ENCODE measurements at regions not wholly inside any gene's neighbourhood (a gene's known extent, or its start where the extent isn't known, plus 50 kb on each side); places are given as distances from the start of the nearest gene placed in this dataset.

DNA sequence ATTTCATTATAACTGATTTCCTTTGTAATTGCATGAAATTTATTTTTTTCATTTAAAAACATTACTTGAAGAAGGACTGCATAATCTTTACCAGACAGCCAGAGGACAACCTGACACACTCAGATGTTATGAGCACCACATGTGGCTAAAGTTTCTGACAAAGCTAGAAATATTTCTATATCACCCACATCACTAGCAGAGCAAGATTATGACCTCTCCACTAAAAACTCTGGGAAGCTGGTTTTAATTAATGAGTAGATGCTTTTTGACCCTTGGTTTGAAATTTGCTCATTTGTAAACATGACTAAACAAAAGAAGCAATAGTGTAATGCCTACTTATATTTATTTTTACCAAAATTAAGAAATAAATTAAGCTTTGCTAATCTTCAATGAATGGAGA lies 661.5 kb upstream of the EPHA5 start:
- TF ChIP-seq, protein P1, sequence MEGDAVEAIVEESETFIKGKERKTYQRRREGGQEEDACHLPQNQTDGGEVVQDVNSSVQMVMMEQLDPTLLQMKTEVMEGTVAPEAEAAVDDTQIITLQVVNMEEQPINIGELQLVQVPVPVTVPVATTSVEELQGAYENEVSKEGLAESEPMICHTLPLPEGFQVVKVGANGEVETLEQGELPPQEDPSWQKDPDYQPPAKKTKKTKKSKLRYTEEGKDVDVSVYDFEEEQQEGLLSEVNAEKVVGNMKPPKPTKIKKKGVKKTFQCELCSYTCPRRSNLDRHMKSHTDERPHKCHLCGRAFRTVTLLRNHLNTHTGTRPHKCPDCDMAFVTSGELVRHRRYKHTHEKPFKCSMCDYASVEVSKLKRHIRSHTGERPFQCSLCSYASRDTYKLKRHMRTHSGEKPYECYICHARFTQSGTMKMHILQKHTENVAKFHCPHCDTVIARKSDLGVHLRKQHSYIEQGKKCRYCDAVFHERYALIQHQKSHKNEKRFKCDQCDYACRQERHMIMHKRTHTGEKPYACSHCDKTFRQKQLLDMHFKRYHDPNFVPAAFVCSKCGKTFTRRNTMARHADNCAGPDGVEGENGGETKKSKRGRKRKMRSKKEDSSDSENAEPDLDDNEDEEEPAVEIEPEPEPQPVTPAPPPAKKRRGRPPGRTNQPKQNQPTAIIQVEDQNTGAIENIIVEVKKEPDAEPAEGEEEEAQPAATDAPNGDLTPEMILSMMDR (IDR thresholded peaks at IDR 0.05) = no peak
- no peak for TF ChIP-seq POLR2AphosphoS5 (IDR thresholded peaks at IDR 0.05; ENCODE audit: low read depth, low read length)
- TF ChIP-seq TCF7L2 (IDR thresholded peaks at IDR 0.05; ENCODE audit: low read depth, low read length) = no peak
- TF ChIP-seq, protein P2, sequence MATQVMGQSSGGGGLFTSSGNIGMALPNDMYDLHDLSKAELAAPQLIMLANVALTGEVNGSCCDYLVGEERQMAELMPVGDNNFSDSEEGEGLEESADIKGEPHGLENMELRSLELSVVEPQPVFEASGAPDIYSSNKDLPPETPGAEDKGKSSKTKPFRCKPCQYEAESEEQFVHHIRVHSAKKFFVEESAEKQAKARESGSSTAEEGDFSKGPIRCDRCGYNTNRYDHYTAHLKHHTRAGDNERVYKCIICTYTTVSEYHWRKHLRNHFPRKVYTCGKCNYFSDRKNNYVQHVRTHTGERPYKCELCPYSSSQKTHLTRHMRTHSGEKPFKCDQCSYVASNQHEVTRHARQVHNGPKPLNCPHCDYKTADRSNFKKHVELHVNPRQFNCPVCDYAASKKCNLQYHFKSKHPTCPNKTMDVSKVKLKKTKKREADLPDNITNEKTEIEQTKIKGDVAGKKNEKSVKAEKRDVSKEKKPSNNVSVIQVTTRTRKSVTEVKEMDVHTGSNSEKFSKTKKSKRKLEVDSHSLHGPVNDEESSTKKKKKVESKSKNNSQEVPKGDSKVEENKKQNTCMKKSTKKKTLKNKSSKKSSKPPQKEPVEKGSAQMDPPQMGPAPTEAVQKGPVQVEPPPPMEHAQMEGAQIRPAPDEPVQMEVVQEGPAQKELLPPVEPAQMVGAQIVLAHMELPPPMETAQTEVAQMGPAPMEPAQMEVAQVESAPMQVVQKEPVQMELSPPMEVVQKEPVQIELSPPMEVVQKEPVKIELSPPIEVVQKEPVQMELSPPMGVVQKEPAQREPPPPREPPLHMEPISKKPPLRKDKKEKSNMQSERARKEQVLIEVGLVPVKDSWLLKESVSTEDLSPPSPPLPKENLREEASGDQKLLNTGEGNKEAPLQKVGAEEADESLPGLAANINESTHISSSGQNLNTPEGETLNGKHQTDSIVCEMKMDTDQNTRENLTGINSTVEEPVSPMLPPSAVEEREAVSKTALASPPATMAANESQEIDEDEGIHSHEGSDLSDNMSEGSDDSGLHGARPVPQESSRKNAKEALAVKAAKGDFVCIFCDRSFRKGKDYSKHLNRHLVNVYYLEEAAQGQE (IDR thresholded peaks at IDR 0.05; ENCODE audit: insufficient read depth in 1 of 2, low read depth in 2 of 2, low read length in 1 of 2) = no peak
- no peak for TF ChIP-seq SIN3A (IDR thresholded peaks at IDR 0.05; ENCODE audit: borderline replicate concordance, insufficient read depth, low read depth, low read length)

Measured in Panc1 (cell line).